Mucosa of rectum (tissue), 2 donors: ENCODE measurements at regions not wholly inside any gene's neighbourhood (a gene's known extent, or its start where the extent isn't known, plus 50 kb on each side); places are given as distances from the start of the nearest gene placed in this dataset.
A peak's percentile ranks its signal among the peaks of the same experiment; 100 is the strongest.

ENCODE experiments used
- H3K27ac ChIP-seq, 2 donors: one replicate each; pipeline ENCODE4 v1.7.0; 2013; ENCODE audit warnings: inconsistent platforms in 2 of 2, low read depth in 2 of 2, low read length in 2 of 2
- H3K27me3 ChIP-seq, 2 donors: one replicate each; pipeline ENCODE4 v1.7.0; 2013; ENCODE audit warnings: low read length in 2 of 2; ENCODE audit not compliant: control insufficient read depth in 2 of 2, insufficient read depth in 2 of 2
- H3K36me3 ChIP-seq, 2 donors: one replicate each; pipeline ENCODE4 v1.7.0; 2013; ENCODE audit warnings: low read length in 2 of 2; ENCODE audit not compliant: control insufficient read depth in 2 of 2, insufficient read depth in 2 of 2
- H3K4me1 ChIP-seq, 2 donors: one replicate each; pipeline ENCODE4 v1.7.0; 2013; ENCODE audit warnings: low read length in 2 of 2, mild to moderate bottlenecking in 1 of 2; ENCODE audit not compliant: control insufficient read depth in 2 of 2, insufficient read depth in 2 of 2
- H3K4me3 ChIP-seq, 2 donors: one replicate each; pipeline ENCODE4 v1.7.0; 2013; ENCODE audit warnings: low read length in 2 of 2
- H3K9ac ChIP-seq, 2 donors: one replicate each; pipeline ENCODE4 v1.7.0; 2013; ENCODE audit warnings: low read length in 2 of 2, low read depth in 1 of 2, mild to moderate bottlenecking in 1 of 2
- H3K9me3 ChIP-seq, 2 donors: one replicate each; pipeline ENCODE4 v1.7.0; 2013; ENCODE audit warnings: low read length in 2 of 2; ENCODE audit not compliant: control insufficient read depth in 2 of 2
- donor health status: healthy.
- donor health status: Normal muscosa, but diverticular disease.

- H3K36me3 ChIP-seq: no peaks in the 10 kb centered on the region
- H3K27me3 ChIP-seq: no peaks in the 10 kb centered on the region
- H3K9me3 ChIP-seq: no peaks in the 10 kb centered on the region
- peak overlapping the region; percentile 72 to 74 for H3K4me3 ChIP-seq
- peak overlapping the region in 1 of 2 donors; percentile 4 for H3K27ac ChIP-seq
- H3K4me1 ChIP-seq: peaks cover 0 to 2% of the 10 kb centered on the region in 2 donors
- H3K9ac ChIP-seq: peak overlapping the region; percentile 42 to 69
Observed at GRCh38 chr10:65571011-65571570, 1354.7 kb upstream of the LRRTM3 start.

- Histone ChIP-seq H3K4me3 (no peak overlapping the region), H3K9ac (no peak overlapping the region), H3K36me3 (peaks cover 0 to 2% of the 10 kb centered on the region in 2 donors), H3K27ac (no peak overlapping the region), H3K9me3 (peaks cover 0 to 6% of the 10 kb centered on the region in 2 donors), H3K4me1 (no peaks in the 10 kb centered on the region), H3K27me3 (no peaks in the 10 kb centered on the region)
Observed at GRCh38 chr10:65581426-65582026, 1344.3 kb upstream of the LRRTM3 start.

DNA sequence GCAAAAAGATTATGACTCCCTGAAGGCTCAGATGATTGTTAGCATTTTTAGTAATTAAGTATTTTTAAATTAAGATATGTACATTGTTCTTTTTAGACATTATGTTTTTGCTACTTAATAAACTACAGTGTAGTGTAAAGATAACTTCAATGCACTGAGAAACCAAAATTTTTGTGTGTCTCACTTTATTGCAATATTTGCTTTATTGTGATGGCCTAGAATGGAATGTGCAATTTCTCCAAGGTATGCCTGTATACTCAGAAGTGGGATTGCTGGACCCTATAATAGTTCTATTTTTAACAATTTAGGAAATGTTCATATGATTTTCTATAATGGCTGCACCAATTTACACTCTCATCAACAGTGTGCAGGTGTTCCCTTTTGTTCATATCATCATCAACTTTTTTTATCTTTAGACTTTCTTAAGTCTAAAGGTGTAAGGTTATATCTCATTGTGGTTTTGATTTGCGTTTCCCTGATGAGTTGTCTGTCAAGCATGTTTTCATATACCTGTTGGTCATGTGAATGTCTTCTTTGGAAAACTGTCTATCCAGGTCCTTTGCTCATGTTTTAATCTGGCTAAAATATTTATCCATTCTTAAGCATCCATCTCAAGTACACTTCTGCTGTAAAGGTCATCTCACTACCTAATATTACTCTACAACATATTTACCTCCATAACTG, 1323.5 kb upstream of the LRRTM3 start:
- Histone ChIP-seq H3K4me1 (no peaks in the 10 kb centered on the region), H3K36me3 (no peaks in the 10 kb centered on the region), H3K27ac (no peak overlapping the region), H3K9ac (no peak overlapping the region), H3K27me3 (no peaks in the 10 kb centered on the region), H3K9me3 (peaks cover 0 to 3% of the 10 kb centered on the region in 2 donors), H3K4me3 (no peak overlapping the region)

- H3K4me3 ChIP-seq: no peak overlapping the region
- H3K27ac ChIP-seq: no peak overlapping the region
- H3K4me1 ChIP-seq: no peaks in the 10 kb centered on the region
- no peak overlapping the region for H3K9ac ChIP-seq
- H3K27me3 ChIP-seq: no peaks in the 10 kb centered on the region
- peaks cover 5% of the 10 kb centered on the region in 2 donors for H3K9me3 ChIP-seq
- H3K36me3 ChIP-seq: no peaks in the 10 kb centered on the region
Observed at GRCh38 chr10:65611592-65611991, 1314.2 kb upstream of the LRRTM3 start.

DNA sequence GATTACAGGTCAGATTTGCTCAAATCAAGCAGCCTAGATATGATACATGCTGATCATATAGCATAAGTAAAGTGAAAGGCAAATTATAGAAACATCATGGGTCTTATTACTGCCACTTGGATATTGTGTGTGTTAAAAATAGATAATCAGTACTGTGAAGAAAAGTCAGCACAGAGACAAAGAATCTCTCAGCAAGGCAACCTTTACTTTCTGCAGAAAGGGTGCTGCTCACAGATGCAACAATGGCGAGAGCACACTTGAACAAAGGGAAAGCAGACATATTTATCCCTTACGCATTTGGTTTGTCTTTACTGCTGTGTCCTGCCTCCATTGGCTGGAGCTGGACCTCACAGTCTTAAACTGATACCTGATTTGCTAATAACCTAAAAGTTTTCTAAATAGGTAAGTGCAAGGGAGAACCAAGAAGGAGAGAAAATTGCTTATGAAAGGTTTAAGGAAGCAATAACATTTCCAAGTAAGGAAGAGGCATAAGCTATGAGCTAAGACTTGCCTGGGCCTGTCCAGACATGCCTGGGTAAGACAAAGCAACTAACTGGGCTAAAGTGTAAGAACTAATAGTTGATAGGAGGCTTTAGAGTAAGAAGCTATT, 1310.8 kb upstream of the LRRTM3 start:
- H3K4me3 ChIP-seq: no peak overlapping the region
- H3K9ac ChIP-seq: no peak overlapping the region
- H3K4me1 ChIP-seq: no peaks in the 10 kb centered on the region
- H3K27me3 ChIP-seq: no peaks in the 10 kb centered on the region
- no peak overlapping the region for H3K27ac ChIP-seq
- H3K9me3 ChIP-seq: peaks cover 5% of the 10 kb centered on the region in 2 donors
- H3K36me3 ChIP-seq: no peaks in the 10 kb centered on the region

DNA sequence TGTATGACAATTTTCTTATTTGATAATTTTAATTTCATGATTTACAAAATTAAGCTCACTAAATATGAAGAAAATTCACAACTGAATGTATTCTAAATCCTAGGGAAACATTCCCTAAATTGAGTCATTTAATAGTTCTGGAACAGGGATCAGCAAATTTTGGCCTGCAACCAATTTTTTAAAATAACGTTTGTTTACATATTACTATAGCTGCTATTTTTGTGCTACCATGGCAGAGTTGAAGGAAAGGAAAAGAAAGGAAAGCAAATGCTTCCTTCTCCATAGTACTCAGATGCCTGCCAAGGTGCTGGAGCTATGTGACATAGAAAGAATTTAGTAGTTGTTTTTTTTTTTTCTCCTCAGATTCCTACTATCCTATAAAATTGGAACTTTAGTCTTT, 1307.7 kb upstream of the LRRTM3 start:
- no peaks in the 10 kb centered on the region for H3K36me3 ChIP-seq
- H3K27ac ChIP-seq: no peak overlapping the region
- H3K9ac ChIP-seq: no peak overlapping the region
- peaks cover 5% of the 10 kb centered on the region in 2 donors for H3K9me3 ChIP-seq
- no peaks in the 10 kb centered on the region for H3K27me3 ChIP-seq
- no peak overlapping the region for H3K4me3 ChIP-seq
- H3K4me1 ChIP-seq: no peaks in the 10 kb centered on the region

DNA sequence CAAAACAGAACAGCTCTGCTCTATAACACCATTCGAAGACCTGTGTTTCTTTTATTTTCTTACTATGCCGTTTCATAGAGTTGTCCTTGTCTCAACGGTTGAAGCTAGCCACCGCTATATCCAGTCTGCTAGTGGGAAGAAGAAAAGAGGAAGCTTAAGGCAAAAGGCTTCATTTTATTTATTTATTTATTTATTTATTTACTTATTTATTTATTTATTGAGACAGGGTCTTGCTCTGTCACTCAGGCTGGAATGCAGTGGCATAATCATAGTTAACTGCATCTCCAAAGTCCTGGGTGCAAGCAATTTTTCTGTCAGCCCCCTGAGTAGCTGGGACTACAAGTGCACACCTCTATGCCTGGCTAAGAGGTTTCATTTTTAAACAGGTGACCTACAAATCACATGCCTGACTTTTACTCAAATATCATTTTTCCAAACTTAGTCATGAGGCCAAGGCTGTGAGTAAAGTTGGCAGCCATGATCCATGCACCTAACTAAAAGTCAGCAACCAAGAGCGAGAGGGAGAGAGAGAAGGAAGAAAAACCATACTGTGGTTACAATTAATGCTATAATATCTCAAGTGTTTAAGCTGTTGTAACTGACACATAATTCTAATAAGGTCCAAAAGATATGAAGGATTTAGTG, 1305.3 kb upstream of the LRRTM3 start:
- Histone ChIP-seq H3K4me3 (no peak overlapping the region), H3K9me3 (no peaks in the 10 kb centered on the region), H3K27me3 (no peaks in the 10 kb centered on the region), H3K9ac (no peak overlapping the region), H3K27ac (no peak overlapping the region), H3K36me3 (no peaks in the 10 kb centered on the region), H3K4me1 (no peaks in the 10 kb centered on the region)

DNA sequence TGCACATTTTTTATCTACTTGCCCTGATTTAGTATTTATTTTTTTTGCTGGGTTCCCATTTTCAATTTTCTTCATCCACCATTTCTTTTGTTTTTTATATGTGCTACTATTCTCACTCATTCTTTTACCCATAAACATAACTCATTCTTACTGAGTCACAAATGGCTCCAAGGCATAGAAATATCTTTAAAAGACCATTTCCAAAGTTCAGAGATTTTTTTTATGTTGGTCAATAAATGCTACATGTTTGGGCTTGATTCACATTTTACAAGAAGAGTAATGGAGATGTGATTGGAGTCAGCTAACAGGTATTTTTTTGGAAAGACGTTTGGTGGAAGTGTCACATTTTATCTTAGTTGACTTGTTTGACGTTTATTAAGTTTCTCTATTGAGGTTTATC, 1303.2 kb upstream of the LRRTM3 start:
- H3K9ac ChIP-seq: no peak overlapping the region
- H3K27me3 ChIP-seq: no peaks in the 10 kb centered on the region
- no peaks in the 10 kb centered on the region for H3K9me3 ChIP-seq
- no peaks in the 10 kb centered on the region for H3K4me1 ChIP-seq
- no peak overlapping the region for H3K27ac ChIP-seq
- H3K36me3 ChIP-seq: no peaks in the 10 kb centered on the region
- no peak overlapping the region for H3K4me3 ChIP-seq

DNA sequence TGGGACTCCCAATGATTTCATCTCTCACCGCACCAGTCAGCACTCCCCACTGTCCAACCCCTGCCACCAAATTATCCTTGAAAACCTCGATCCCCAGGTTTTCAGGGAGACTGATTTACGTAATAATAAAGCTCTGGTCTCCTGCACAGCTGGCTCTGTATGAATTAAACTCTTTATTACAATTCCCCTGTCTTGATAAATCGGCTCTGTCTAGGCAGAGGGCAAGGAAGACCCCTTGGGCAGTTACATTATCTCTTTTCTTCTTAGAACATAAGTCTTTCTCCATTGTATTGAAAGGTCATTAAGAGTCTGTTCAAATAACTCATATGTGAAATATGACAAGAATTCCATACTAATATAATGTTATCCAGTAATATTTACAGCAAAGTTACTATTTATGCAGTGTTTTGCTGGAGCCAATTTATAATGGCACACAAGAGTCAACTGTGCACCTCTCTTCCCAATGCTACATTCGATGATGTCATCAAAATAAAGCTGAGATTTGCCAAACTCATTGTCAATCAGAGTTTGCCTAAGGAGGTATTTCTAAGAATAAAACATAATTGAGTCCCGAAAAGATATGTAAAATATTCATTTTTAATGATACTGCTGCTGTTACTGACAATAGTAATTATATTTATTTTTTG, 1297.2 kb upstream of the LRRTM3 start:
- H3K9ac ChIP-seq: no peak overlapping the region
- no peaks in the 10 kb centered on the region for H3K27me3 ChIP-seq
- no peaks in the 10 kb centered on the region for H3K36me3 ChIP-seq
- no peaks in the 10 kb centered on the region for H3K4me1 ChIP-seq
- H3K27ac ChIP-seq: no peak overlapping the region
- H3K4me3 ChIP-seq: no peak overlapping the region
- H3K9me3 ChIP-seq: peaks cover 0 to 4% of the 10 kb centered on the region in 2 donors
